Mucosa of descending colon (tissue), 3 donors: ENCODE measurements at regions not wholly inside any gene's neighbourhood (a gene's known extent, or its start where the extent isn't known, plus 50 kb on each side); places are given as distances from the start of the nearest gene placed in this dataset.
A peak's percentile ranks its signal among the peaks of the same experiment; 100 is the strongest.

ENCODE experiments used
- ATAC-seq: fragments of 200-7000 bp; cut with Tn5 transposase; one replicate; pipeline ENCODE4 v1.9.1; 2020; ENCODE audit warnings: mild to moderate bottlenecking, moderate library complexity
- DNase-seq, 3 donors: peaks; one replicate each; pipeline ENCODE4 v3.0.0-alpha.2; 2020
- H3K36me3 ChIP-seq: fragments of 200-600 bp; one replicate; pipeline ENCODE4 v1.8.0; 2021; ENCODE audit warnings: low read depth, mild to moderate bottlenecking
- H3K4me1 ChIP-seq: fragments of 200-600 bp; one replicate; pipeline ENCODE4 v1.8.0; 2021; ENCODE audit warnings: low read depth, mild to moderate bottlenecking
- H3K4me3 ChIP-seq: fragments of 200-600 bp; one replicate; pipeline ENCODE4 v1.8.0; 2021; ENCODE audit warnings: mild to moderate bottlenecking
- H3K9me3 ChIP-seq: fragments of 200-600 bp; one replicate; pipeline ENCODE4 v1.8.0; 2021; ENCODE audit warnings: mild to moderate bottlenecking
- intact Hi-C, 2 donors: fragments of 100-400 bp; cut with DNase I in 1 of 2; cut with micrococcal nuclease in 1 of 2; formaldehyde crosslinking; loops; one replicate each; pipeline versions ENCODE4 v1.11.0 to v1.11.1; 2022; cut with DNase I, micrococcal nuclease
- TF ChIP-seq, protein P1 (sequence below): fragments of 200-600 bp; IDR thresholded peaks from one replicate; pipeline ENCODE4 v1.8.0; 2022; ENCODE audit warnings: antibody characterized with exemption, mild to moderate bottlenecking
- donor health status: DM: no; HTN: no; CAD: no; lungs with moderate emphysema.
- donor health status: DM: no; HTN: no; CAD: no.
- donor health status: DM: no; HTN: yes; CAD: no.

DNA sequence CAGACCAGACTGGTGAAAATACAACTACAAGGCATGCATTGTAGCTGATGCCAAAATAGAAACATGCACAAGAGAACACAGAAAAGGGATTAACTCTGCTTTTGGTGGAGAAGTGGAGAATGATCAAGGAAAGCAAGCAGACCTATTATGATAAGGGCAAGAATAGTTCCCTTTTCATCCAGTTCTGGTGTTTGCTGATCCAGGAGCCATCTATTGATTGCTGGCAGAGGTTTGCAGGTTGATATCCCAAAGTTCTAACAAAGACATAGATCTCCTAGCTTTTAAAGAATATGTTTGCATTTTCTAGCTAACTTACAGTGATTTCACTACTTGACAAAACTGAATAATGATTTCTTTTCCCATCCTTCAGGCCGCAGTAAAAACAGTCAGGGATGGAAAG, 166.2 kb upstream of the CDKN3 start:
- Histone ChIP-seq H3K9me3 (no peaks in the 10 kb centered on the region), H3K4me3 (no peak overlapping the region), H3K4me1 (no peaks in the 10 kb centered on the region), H3K36me3 (no peaks in the 10 kb centered on the region)
- TF ChIP-seq, protein P1, sequence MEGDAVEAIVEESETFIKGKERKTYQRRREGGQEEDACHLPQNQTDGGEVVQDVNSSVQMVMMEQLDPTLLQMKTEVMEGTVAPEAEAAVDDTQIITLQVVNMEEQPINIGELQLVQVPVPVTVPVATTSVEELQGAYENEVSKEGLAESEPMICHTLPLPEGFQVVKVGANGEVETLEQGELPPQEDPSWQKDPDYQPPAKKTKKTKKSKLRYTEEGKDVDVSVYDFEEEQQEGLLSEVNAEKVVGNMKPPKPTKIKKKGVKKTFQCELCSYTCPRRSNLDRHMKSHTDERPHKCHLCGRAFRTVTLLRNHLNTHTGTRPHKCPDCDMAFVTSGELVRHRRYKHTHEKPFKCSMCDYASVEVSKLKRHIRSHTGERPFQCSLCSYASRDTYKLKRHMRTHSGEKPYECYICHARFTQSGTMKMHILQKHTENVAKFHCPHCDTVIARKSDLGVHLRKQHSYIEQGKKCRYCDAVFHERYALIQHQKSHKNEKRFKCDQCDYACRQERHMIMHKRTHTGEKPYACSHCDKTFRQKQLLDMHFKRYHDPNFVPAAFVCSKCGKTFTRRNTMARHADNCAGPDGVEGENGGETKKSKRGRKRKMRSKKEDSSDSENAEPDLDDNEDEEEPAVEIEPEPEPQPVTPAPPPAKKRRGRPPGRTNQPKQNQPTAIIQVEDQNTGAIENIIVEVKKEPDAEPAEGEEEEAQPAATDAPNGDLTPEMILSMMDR: no peak
- intact Hi-C loops: no loop called here
- no peak for DNase-seq
- no peak for ATAC-seq

DNA sequence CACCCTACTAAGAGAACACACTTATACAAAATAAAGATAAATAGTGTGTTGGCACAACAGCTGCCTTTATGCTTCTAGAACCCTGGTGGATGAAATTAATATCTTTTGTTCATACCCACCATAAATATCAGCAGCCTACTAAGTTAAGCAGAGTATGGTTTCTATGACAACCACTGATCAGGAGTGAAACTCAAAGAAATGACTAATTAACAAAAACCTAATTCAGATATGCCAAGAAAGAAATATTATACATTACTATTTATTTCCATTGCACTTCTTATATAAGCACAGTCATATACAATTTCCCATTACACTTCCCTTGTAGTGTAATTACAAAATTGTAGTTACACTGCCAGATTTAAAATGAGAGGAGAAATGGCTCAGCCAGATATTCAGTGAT, 164.1 kb upstream of the CDKN3 start:
- TF ChIP-seq, protein P1: no peak
- no peak for ATAC-seq
- no peak overlapping the region for H3K4me3 ChIP-seq
- H3K9me3 ChIP-seq: no peaks in the 10 kb centered on the region
- no peak for DNase-seq
- no peaks in the 10 kb centered on the region for H3K36me3 ChIP-seq
- intact Hi-C loops: no loop called here
- no peaks in the 10 kb centered on the region for H3K4me1 ChIP-seq

DNA sequence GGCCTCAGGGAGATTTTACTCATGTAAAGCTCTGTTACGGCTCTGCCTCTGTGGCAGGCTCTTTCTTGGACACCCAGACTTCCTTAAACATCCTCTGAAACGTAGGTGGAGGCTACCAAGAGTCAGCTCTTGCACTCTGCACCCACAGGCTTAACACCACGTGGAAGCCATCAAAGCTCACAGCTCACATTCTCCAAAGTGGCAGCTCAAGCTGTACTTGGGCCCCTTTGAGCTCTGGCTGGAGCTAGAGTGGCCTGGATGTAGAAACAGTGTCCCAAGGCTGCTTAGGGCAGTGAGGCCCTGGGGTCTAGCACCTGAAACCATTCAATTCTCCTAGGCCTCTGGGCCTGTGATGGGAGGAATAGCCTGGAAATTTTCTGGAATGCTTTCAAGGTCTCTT, 155.3 kb upstream of the CDKN3 start:
- H3K4me3 ChIP-seq: no peak overlapping the region
- DNase-seq: no peak
- intact Hi-C loops: no loop called here
- H3K4me1 ChIP-seq: no peaks in the 10 kb centered on the region
- H3K36me3 ChIP-seq: no peaks in the 10 kb centered on the region
- no peaks in the 10 kb centered on the region for H3K9me3 ChIP-seq
- ATAC-seq: no peak
- TF ChIP-seq, protein P1: no peak

DNA sequence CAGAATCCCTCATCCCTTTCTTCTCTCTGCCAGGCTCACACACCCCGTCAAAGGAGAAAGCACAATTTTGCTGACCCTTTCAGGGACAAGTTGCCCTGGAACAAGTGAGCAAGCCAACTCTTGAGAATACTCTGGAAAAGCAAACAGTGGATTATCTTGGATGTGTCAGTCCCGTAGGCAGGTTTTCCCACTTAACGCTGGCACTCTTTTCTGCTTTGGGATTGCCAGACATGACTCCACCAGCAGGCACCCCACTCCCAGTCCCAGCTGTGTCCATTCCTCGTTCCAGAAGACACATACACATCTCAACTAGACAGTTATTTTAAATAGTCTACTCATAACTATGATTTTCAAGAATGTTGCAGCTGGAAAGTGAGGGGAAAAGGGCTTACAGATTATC, 145.5 kb upstream of the CDKN3 start:
- H3K36me3 ChIP-seq: no peaks in the 10 kb centered on the region
- TF ChIP-seq, protein P1: no peak
- H3K9me3 ChIP-seq: no peaks in the 10 kb centered on the region
- intact Hi-C loops: no loop called here
- no peak for ATAC-seq
- no peak overlapping the region for H3K4me3 ChIP-seq
- H3K4me1 ChIP-seq: no peaks in the 10 kb centered on the region
- no peak for DNase-seq

- Histone ChIP-seq H3K9me3 (no peaks in the 10 kb centered on the region), H3K4me3 (no peak overlapping the region), H3K4me1 (no peaks in the 10 kb centered on the region), H3K36me3 (no peaks in the 10 kb centered on the region)
- TF ChIP-seq, protein P1: no peak
- intact Hi-C loops: no loop called here
- ATAC-seq (peak; percentile 28), DNase-seq (no peak)
These were observed 144.6 kb upstream of the CDKN3 start for GRCh38 chr14:54252072-54252730.
